Endometrial microvascular endothelial cells (primary cell): ENCODE measurements at regions not wholly inside any gene's neighbourhood (a gene's known extent, or its start where the extent isn't known, plus 50 kb on each side); places are given as distances from the start of the nearest gene placed in this dataset.
"Not testable (repeated sequence)": the region's sequence is repeated elsewhere in the genome, so short reads cannot be mapped to it uniquely, and the experiment has no call there.

Experiments used
- in situ Hi-C: cut with HindIII; loops from 2 replicates; pipeline ENCODE4 v1.10.0; 2017; ENCODE audit warnings: low sequenced_read_pairs, low pct_unique_long_range_greater_than_20kb; ENCODE audit errors: inconsistent ontology term

GRCh38 chr1:80384959-80385358 is 1378.4 kb upstream of the ADGRL4 start:
- in situ Hi-C loops = no loop called here

- in situ Hi-C loops = no loop called here
These were observed 1377.7 kb upstream of the ADGRL4 start for GRCh38 chr1:80384083-80384830.

- in situ Hi-C loops = no loop called here
These were observed 1369.1 kb upstream of the ADGRL4 start for GRCh38 chr1:80375662-80376061.

GRCh38 chr1:80375109-80375508 is 1368.6 kb upstream of the ADGRL4 start:
- in situ Hi-C loops = no loop called here

- in situ Hi-C loops = no loop called here
These were observed 1363.2 kb upstream of the ADGRL4 start for GRCh38 chr1:80369780-80370179.

GRCh38 chr1:80367058-80367457 is 1360.5 kb upstream of the ADGRL4 start:
- in situ Hi-C loops = no loop called here

- in situ Hi-C loops = no loop called here
These were observed 1359.0 kb upstream of the ADGRL4 start for GRCh38 chr1:80365359-80366021.

- in situ Hi-C loops = no loop called here
These were observed 1357.4 kb upstream of the ADGRL4 start for GRCh38 chr1:80363689-80364475.

- in situ Hi-C loops = no loop called here
These were observed 1353.1 kb upstream of the ADGRL4 start for GRCh38 chr1:80359666-80360065.

GRCh38 chr1:80349218-80349617 is 1342.7 kb upstream of the ADGRL4 start:
- in situ Hi-C loops = no loop called here

- in situ Hi-C loops = no loop called here
These were observed 1334.5 kb upstream of the ADGRL4 start for GRCh38 chr1:80341021-80341420.

- in situ Hi-C loops = no loop called here
These were observed 1311.6 kb upstream of the ADGRL4 start for GRCh38 chr1:80318108-80318507.

- in situ Hi-C loops = no loop called here
These were observed 1304.2 kb upstream of the ADGRL4 start for GRCh38 chr1:80310703-80311245.

GRCh38 chr1:80305466-80305865 is 1298.9 kb upstream of the ADGRL4 start:
- in situ Hi-C loops = no loop called here

GRCh38 chr1:80293818-80294217 is 1287.3 kb upstream of the ADGRL4 start:
- in situ Hi-C loops = no loop called here

- in situ Hi-C loops = not testable (repeated sequence)
These were observed 1282.2 kb upstream of the ADGRL4 start for GRCh38 chr1:80288750-80289149.

- in situ Hi-C loops = no loop called here
These were observed 1276.0 kb upstream of the ADGRL4 start for GRCh38 chr1:80282536-80282935.

GRCh38 chr1:80278936-80279335 is 1272.4 kb upstream of the ADGRL4 start:
- in situ Hi-C loops = no loop called here

GRCh38 chr1:80274256-80274655 is 1267.7 kb upstream of the ADGRL4 start:
- in situ Hi-C loops = no loop called here

- in situ Hi-C loops = no loop called here
These were observed 1266.0 kb upstream of the ADGRL4 start for GRCh38 chr1:80272495-80272894.
